GM20000 (cell line): ENCODE measurements at regions not wholly inside any gene's neighbourhood (a gene's known extent, or its start where the extent isn't known, plus 50 kb on each side); places are given as distances from the start of the nearest gene placed in this dataset.

ENCODE experiments used
- DNase-seq: peaks from one replicate; pipeline ENCODE4 v3.0.0; 2012; ENCODE audit warnings: low spot score
- TF ChIP-seq, protein P1 (sequence below): IDR thresholded peaks from 2 replicates; pipeline ENCODE4 v1.5.1; 2012; ENCODE audit warnings: mild to moderate bottlenecking, control low read depth; ENCODE audit errors: extremely low read depth, missing control alignments

DNA sequence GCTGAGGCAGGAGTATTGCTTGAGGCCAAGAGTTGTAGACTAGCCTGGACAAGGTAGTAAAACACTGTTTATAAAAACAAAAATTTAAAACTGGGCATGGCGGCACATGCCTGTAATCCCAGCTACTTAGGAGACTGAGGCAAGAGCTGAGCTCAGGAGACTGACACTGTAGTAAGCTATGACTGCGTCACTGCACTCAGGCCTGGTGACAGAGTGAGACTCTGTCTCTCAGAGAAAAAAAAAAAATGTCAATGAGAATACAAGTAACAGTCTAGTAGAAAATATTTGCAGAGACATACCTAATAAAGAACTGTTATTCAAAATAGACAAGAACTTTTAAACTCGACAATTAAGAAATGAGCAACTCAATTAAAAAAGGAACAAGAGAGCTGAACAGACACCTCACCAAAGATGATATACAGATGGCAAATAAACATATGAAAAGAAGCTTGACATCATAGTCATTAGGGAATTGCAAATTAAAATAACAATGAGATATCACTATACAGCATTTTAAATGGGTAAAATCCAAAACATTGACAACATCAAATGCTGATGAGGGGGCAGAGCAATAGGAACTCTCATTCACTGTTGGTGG, 624.3 kb upstream of the ZEB2 start:
- DNase-seq, result no peak
- TF ChIP-seq, protein P1, sequence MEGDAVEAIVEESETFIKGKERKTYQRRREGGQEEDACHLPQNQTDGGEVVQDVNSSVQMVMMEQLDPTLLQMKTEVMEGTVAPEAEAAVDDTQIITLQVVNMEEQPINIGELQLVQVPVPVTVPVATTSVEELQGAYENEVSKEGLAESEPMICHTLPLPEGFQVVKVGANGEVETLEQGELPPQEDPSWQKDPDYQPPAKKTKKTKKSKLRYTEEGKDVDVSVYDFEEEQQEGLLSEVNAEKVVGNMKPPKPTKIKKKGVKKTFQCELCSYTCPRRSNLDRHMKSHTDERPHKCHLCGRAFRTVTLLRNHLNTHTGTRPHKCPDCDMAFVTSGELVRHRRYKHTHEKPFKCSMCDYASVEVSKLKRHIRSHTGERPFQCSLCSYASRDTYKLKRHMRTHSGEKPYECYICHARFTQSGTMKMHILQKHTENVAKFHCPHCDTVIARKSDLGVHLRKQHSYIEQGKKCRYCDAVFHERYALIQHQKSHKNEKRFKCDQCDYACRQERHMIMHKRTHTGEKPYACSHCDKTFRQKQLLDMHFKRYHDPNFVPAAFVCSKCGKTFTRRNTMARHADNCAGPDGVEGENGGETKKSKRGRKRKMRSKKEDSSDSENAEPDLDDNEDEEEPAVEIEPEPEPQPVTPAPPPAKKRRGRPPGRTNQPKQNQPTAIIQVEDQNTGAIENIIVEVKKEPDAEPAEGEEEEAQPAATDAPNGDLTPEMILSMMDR, result no peak

DNA sequence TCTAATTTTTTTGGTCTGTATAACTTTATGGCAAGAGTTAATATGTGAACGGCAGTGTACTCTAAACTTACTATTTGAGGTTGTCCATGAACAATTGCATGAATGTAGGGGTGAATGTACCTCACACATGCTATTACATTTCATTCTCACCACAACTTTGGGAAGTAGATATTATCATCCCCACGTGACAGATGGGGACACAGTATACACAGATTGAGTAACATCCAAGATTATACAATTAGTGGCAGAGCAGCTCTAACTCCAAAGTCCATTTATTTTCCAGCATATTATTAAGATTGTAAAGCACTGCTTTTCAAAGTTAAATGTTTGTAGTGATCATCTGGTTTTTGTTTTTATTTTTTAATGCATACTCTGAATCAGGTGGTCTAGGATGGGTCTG, 622.1 kb upstream of the ZEB2 start:
- no peak for DNase-seq
- TF ChIP-seq, protein P1, result no peak

DNA sequence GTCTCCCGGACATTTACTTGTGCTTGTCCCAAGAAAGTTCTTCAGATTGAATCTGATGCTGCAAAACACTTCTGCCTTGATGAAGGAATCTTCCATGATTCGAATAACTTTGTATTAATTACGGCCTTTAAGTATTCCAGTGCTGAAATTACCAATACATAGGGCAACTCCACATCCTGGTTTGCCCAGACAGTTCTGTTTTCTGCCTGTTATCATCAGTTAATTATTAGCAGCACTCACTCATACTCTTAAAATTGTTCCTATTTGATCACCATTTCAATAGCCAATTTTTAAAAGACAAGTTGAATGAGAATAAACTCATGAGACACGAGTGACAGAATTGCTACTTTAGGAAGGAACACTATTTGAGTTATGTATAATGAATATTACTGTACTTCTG, 620.7 kb upstream of the ZEB2 start:
- TF ChIP-seq, protein P1, result no peak
- DNase-seq, result no peak

DNA sequence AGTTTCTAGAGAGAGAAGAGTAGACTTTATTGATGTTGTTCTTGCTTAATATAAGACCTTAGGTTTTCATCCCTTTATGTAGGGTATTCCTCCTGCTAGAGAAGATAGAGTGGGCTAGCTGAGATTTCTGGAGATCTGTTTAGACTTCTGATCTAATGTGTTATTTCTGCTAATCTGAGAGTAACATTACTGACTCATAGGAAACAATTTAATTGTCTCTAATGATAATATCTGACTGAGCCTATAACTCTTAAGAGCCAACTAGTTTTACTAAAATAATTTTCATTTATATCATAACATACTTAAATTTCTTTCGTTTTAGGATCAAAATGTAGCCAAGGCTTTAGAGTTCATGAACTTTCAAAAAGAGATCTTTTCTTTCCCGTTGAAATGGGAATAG, 618.7 kb upstream of the ZEB2 start:
- no peak for DNase-seq
- TF ChIP-seq, protein P1, result no peak

DNA sequence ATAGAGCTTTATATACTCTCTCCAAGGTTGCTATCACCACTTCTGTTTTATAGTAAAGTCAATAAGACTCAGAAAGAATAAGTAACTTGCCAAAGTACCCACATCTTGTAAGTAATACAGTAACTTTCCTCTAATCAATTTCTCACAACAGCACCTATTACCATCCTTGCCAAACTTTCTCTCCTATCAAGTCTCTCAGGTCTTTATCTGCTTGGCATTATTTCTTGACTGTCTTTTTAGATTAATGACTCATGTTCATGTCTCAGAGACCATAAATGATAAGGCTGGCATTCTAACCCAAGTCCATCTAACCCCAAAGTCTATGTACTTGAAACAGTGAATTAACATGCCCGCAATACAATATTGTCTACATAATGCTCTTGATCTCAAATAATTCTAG, 618.0 kb upstream of the ZEB2 start:
- no peak for DNase-seq

DNA sequence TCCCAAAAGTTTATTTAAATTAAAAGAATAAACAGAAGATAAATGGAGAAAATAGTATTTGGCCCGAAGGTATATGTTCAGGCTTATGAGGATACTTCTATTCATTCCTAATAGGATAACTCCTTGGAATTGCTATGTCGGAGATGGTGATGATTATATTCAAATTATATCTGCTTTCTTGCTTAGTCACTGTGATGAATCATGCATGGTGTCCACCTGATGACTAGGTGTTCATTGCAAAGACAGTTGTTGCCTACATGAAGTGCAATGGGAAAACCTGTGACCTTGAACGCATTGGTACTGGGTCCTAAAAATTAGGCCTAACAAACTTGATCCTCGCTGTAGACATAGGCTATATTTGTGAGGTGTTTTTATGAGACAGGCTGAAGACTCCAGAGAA, 617.3 kb upstream of the ZEB2 start:
- DNase-seq, result no peak
- TF ChIP-seq, protein P1, result no peak

More for the DNA sequence above, 618.0 kb upstream of the ZEB2 start:
- TF ChIP-seq, protein P1, result no peak

DNA sequence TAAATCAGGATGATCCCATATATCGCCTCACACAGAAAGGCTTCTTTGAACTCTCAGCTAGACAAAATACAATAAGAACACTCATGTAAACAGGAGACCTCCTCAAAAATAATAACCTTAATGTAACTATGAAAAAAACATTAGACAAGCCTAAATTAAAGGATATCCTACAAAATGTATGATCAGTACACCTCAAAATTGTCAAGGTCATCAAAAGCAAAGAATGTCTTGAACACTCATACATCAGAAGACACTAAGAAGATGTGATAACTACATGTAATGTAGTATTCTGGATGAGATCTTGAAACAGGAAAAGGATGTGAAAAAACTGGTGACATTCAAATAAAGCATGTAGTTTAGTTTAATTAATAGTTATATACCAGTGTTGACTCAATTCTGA, 616.8 kb upstream of the ZEB2 start:
- DNase-seq, result no peak
- TF ChIP-seq, protein P1, result no peak

DNA sequence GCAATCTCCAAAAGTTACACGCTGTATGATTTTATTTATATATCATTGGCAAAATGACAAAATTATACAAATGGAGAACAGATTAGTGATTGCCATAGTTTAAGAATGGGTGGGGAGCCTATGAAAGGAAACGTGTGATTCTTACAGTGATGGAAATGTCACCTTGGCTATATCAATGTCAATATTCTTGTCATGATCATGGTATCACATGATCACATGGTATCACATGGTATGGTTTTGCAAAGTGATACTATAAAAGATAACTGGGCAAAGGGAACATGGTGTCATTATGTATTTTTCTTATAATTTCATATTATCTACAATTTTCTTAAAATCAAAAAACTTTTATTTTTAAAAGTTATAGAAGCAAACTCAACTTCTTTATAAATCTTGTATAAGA, 606.2 kb upstream of the ZEB2 start:
- no peak for DNase-seq
- TF ChIP-seq, protein P1, result no peak
